Chondrocyte (in vitro differentiated cells): ENCODE measurements at regions not wholly inside any gene's neighbourhood (a gene's known extent, or its start where the extent isn't known, plus 50 kb on each side); places are given as distances from the start of the nearest gene placed in this dataset.

ENCODE experiments used
- DNase-seq: peaks from one replicate; pipeline ENCODE4 v3.0.0; 2021; ENCODE audit warnings: mixed read lengths, low spot score
- H3K27ac Mint-ChIP-seq: one replicate; pipeline ENCODE4 v1.8.0; 2021; ENCODE audit warnings: mild to moderate bottlenecking, moderate library complexity, mixed read lengths; ENCODE audit not compliant: unreplicated experiment
- H3K27me3 Mint-ChIP-seq: 2 replicates; pipeline ENCODE4 v1.8.0; 2021; ENCODE audit warnings: low read depth, mixed read lengths
- H3K36me3 Mint-ChIP-seq: 2 replicates; pipeline ENCODE4 v1.8.0; 2021; ENCODE audit warnings: low read depth, mixed read lengths
- H3K4me1 Mint-ChIP-seq: 2 replicates; pipeline ENCODE4 v1.8.0; 2021; ENCODE audit warnings: low read depth, mild to moderate bottlenecking, mixed read lengths
- H3K4me3 Mint-ChIP-seq: one replicate; pipeline ENCODE4 v1.8.0; 2021; ENCODE audit warnings: mild to moderate bottlenecking, moderate library complexity, mixed read lengths; ENCODE audit not compliant: unreplicated experiment
- H3K9me3 Mint-ChIP-seq: 2 replicates; pipeline ENCODE4 v1.8.0; 2021; ENCODE audit warnings: low read depth, mixed read lengths
- CTCF ChIP-seq: fragments of 200-600 bp; sonication (generic); IDR thresholded peaks from 2 replicates; pipeline ENCODE4 v1.5.0; 2021; ENCODE audit warnings: antibody characterized with exemption, mild to moderate bottlenecking, moderate library complexity

- no peak for TF ChIP-seq CTCF
- DNase-seq = no peak
- no peak overlapping the region for H3K27ac Mint-ChIP-seq
- H3K4me3 Mint-ChIP-seq = no peak overlapping the region
- peaks cover 4% of the 10 kb centered on the region for H3K9me3 Mint-ChIP-seq
- H3K36me3 Mint-ChIP-seq = peaks cover 2% of the 10 kb centered on the region
- peaks cover 7% of the 10 kb centered on the region for H3K27me3 Mint-ChIP-seq
- H3K4me1 Mint-ChIP-seq = peaks cover 13% of the 10 kb centered on the region
Measured at GRCh38 chr14:94966868-94967267, 190.5 kb downstream of the DICER1 start.

- Mint-ChIP-seq H3K27me3 (peaks cover 10% of the 10 kb centered on the region), H3K36me3 (peaks cover 2% of the 10 kb centered on the region), H3K4me3 (no peak overlapping the region), H3K9me3 (peaks cover 2% of the 10 kb centered on the region), H3K27ac (no peak overlapping the region), H3K4me1 (peaks cover 7% of the 10 kb centered on the region)
- no peak for DNase-seq
- no peak for TF ChIP-seq CTCF
Measured at GRCh38 chr14:94966344-94966743, 191.0 kb downstream of the DICER1 start.

GRCh38 chr14:94965551-94966313 lies 191.6 kb downstream of the DICER1 start:
- Mint-ChIP-seq H3K27ac (no peak overlapping the region), H3K4me1 (peaks cover 5% of the 10 kb centered on the region), H3K4me3 (no peak overlapping the region), H3K27me3 (peaks cover 10% of the 10 kb centered on the region), H3K9me3 (no peaks in the 10 kb centered on the region), H3K36me3 (no peaks in the 10 kb centered on the region)
- no peak for DNase-seq
- TF ChIP-seq CTCF = no peak

GRCh38 chr14:94964931-94965330 lies 192.4 kb downstream of the DICER1 start:
- DNase-seq = no peak
- Mint-ChIP-seq H3K27me3 (peaks cover 11% of the 10 kb centered on the region), H3K27ac (no peak overlapping the region), H3K9me3 (no peaks in the 10 kb centered on the region), H3K4me3 (no peak overlapping the region), H3K36me3 (no peaks in the 10 kb centered on the region), H3K4me1 (peaks cover 5% of the 10 kb centered on the region)
- TF ChIP-seq CTCF = no peak

- no peak for TF ChIP-seq CTCF
- H3K4me1 Mint-ChIP-seq = peaks cover 5% of the 10 kb centered on the region
- peaks cover 15% of the 10 kb centered on the region for H3K27me3 Mint-ChIP-seq
- no peak overlapping the region for H3K27ac Mint-ChIP-seq
- H3K36me3 Mint-ChIP-seq = no peaks in the 10 kb centered on the region
- no peaks in the 10 kb centered on the region for H3K9me3 Mint-ChIP-seq
- no peak for DNase-seq
- no peak overlapping the region for H3K4me3 Mint-ChIP-seq
Measured at GRCh38 chr14:94964181-94964580, 193.1 kb downstream of the DICER1 start.
